ENCODE measurements at regions not wholly inside any gene's neighbourhood (a gene's known extent, or its start where the extent isn't known, plus 50 kb on each side); places are given as distances from the start of the nearest gene placed in this dataset.

GRCh38 chr4:20532116-20532790 is 168.0 kb upstream of the PACRGL start:
- Histone ChIP-seq H3K9me3 (ENCODE audit: low read length) (no peaks in the 10 kb centered on the region), H3K9me2 (replicated peaks; ENCODE audit: low read length) (no peaks in the 10 kb centered on the region), H2AFZ (ENCODE audit: low read length) (no peak overlapping the region), H3K4me3 (ENCODE audit: low read length) (no peak overlapping the region), H3K27ac (ENCODE audit: low read length) (peak overlapping the region; percentile 19), H3K4me2 (ENCODE audit: low read length) (no peak overlapping the region), H3K4me1 (ENCODE audit: insufficient read depth, low read length) (peaks cover 14% of the 10 kb centered on the region), H3K36me3 (ENCODE audit: low read depth, low read length) (peaks cover 8% of the 10 kb centered on the region), H3K27me3 (ENCODE audit: low read length) (no peaks in the 10 kb centered on the region), H3K79me2 (ENCODE audit: low read length) (no peaks in the 10 kb centered on the region), H4K20me1 (ENCODE audit: low read length) (no peaks in the 10 kb centered on the region), H3K9ac (ENCODE audit: low read length) (no peak overlapping the region), H3F3A (ENCODE audit: low read length, unreplicated experiment) (no peaks in the 10 kb centered on the region)
- ATAC-seq: no peak
- POLR2A ChIA-PET (ENCODE audit: unreplicated experiment): no interaction called here
- TF ChIP-seq EZH2phosphoT487 (IDR thresholded peaks at IDR 0.05; ENCODE audit: borderline replicate concordance, low read length) (no peak), EZH2 (IDR thresholded peaks at IDR 0.05; ENCODE audit: low read length, unreplicated experiment) (no peak)
- TF ChIP-seq, protein P1, sequence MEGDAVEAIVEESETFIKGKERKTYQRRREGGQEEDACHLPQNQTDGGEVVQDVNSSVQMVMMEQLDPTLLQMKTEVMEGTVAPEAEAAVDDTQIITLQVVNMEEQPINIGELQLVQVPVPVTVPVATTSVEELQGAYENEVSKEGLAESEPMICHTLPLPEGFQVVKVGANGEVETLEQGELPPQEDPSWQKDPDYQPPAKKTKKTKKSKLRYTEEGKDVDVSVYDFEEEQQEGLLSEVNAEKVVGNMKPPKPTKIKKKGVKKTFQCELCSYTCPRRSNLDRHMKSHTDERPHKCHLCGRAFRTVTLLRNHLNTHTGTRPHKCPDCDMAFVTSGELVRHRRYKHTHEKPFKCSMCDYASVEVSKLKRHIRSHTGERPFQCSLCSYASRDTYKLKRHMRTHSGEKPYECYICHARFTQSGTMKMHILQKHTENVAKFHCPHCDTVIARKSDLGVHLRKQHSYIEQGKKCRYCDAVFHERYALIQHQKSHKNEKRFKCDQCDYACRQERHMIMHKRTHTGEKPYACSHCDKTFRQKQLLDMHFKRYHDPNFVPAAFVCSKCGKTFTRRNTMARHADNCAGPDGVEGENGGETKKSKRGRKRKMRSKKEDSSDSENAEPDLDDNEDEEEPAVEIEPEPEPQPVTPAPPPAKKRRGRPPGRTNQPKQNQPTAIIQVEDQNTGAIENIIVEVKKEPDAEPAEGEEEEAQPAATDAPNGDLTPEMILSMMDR (conservative IDR thresholded peaks at IDR 0.05; ENCODE audit: low read depth, low read length): no peak
- DNase-seq: no peak
- BruUV-seq (replicated peaks): no TSS peak
- CTCF ChIA-PET: no interaction called here
- intact Hi-C loops (cut with micrococcal nuclease): no loop called here

DNA sequence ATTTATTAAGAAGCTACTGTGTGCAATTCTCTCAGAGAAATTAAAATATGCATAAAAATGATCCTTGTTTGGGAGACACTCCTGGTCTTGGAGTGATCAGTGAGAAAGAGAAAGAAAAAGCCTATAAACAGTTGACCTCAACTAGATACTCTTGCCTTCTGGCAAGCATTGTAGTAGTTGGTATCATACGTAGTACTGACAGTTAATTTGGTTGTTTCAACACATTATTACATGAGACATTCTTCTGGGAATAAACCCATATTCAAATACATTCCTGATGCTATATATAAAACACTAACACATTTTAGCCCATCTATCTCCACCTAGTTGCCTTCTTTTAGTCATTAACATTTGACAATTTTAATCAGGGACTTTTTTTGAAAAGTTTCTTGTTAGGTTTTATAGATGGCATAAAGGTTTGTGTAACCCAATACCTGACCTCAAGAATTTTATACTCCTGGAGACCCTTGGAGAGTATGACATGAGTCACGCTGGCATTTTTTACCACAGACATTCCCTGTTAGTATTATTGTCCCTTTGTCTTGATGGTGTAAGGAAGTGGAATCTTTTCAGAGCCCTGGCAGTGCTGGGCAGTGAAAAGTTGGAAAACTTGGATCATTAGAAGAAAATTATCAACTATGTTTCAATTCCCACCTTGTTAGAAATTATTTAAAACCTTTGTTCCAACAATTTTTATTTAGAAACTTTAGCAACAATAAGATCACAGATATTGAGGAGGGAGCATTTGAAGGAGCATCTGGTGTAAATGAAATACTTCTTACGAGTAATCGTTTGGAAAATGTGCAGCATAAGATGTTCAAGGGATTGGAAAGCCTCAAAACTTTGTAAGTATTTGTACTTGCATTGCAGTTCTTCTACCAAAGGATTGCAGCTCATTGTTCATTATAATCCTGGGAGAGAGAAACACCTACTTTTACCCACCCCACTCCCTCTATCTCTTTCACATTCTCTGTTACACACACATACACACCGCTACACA is 167.1 kb upstream of the PACRGL start:
- no peaks in the 10 kb centered on the region for H3K27me3 ChIP-seq (ENCODE audit: low read length)
- H3K27ac ChIP-seq (ENCODE audit: low read length): peak overlapping the region; percentile 19
- ChIA-PET POLR2A (ENCODE audit: unreplicated experiment) (no interaction called here), CTCF (no interaction called here)
- H3K36me3 ChIP-seq (ENCODE audit: low read depth, low read length): peaks cover 8% of the 10 kb centered on the region
- ATAC-seq: peak; percentile 85
- no peak overlapping the region for H3K9ac ChIP-seq (ENCODE audit: low read length)
- no peak for TF ChIP-seq EZH2phosphoT487 (IDR thresholded peaks at IDR 0.05; ENCODE audit: borderline replicate concordance, low read length)
- intact Hi-C loops (cut with micrococcal nuclease): no loop called here
- H2AFZ ChIP-seq (ENCODE audit: low read length): no peak overlapping the region
- peak overlapping the region; percentile 34; the same call in 1 of the 2 replicates for H3K4me2 ChIP-seq (ENCODE audit: low read length)
- peak; percentile 60 for DNase-seq
- H3K4me1 ChIP-seq (ENCODE audit: insufficient read depth, low read length): peaks cover 14% of the 10 kb centered on the region
- BruUV-seq (replicated peaks): no TSS peak
- no peaks in the 10 kb centered on the region for H3K9me2 ChIP-seq (replicated peaks; ENCODE audit: low read length)
- no peaks in the 10 kb centered on the region for H3K79me2 ChIP-seq (ENCODE audit: low read length)
- H3K9me3 ChIP-seq (ENCODE audit: low read length): no peaks in the 10 kb centered on the region
- H3F3A ChIP-seq (ENCODE audit: low read length, unreplicated experiment): no peaks in the 10 kb centered on the region
- no peak overlapping the region for H3K4me3 ChIP-seq (ENCODE audit: low read length)
- H4K20me1 ChIP-seq (ENCODE audit: low read length): no peaks in the 10 kb centered on the region

DNA sequence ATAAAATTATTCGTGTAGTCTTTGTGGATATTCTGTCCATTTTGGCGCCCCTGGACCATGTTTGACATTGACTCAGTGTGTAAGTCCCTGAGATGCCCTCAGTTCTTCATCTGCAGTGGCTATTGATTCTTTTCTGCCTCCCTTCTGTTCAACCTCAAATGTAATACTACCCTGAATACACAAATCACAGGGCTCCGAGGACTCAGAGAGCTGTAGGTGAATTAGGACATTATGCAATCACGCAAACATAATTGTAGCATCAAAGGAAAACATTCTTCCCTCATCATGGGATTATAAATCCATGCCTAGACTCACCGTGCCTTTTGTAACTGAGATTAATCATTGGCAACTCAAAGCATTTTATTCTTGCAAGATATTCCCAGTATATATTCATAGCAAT is 161.4 kb upstream of the PACRGL start:
- no peaks in the 10 kb centered on the region for H3K79me2 ChIP-seq (ENCODE audit: low read length)
- no peak overlapping the region for H3K4me3 ChIP-seq (ENCODE audit: low read length)
- peaks cover 3% of the 10 kb centered on the region for H3K36me3 ChIP-seq (ENCODE audit: low read depth, low read length)
- BruUV-seq (replicated peaks): no TSS peak
- no peak overlapping the region for H2AFZ ChIP-seq (ENCODE audit: low read length)
- H3K9ac ChIP-seq (ENCODE audit: low read length): no peak overlapping the region
- H4K20me1 ChIP-seq (ENCODE audit: low read length): no peaks in the 10 kb centered on the region
- TF ChIP-seq EZH2phosphoT487 (IDR thresholded peaks at IDR 0.05; ENCODE audit: borderline replicate concordance, low read length): no peak
- TF ChIP-seq, protein P1 (conservative IDR thresholded peaks at IDR 0.05; ENCODE audit: low read depth, low read length): no peak
- no peak for TF ChIP-seq EZH2 (IDR thresholded peaks at IDR 0.05; ENCODE audit: low read length, unreplicated experiment)
- no peaks in the 10 kb centered on the region for H3K9me3 ChIP-seq (ENCODE audit: low read length)
- no peaks in the 10 kb centered on the region for H3F3A ChIP-seq (ENCODE audit: low read length, unreplicated experiment)
- no peak for ATAC-seq
- intact Hi-C loops (cut with micrococcal nuclease): no loop called here
- no peak for DNase-seq
- no peak overlapping the region for H3K4me2 ChIP-seq (ENCODE audit: low read length)
- H3K27ac ChIP-seq (ENCODE audit: low read length): no peak overlapping the region
- H3K4me1 ChIP-seq (ENCODE audit: insufficient read depth, low read length): no peaks in the 10 kb centered on the region
- CTCF ChIA-PET: no interaction called here
- POLR2A ChIA-PET (ENCODE audit: unreplicated experiment): no interaction called here
- no peaks in the 10 kb centered on the region for H3K9me2 ChIP-seq (replicated peaks; ENCODE audit: low read length)
- no peaks in the 10 kb centered on the region for H3K27me3 ChIP-seq (ENCODE audit: low read length)
